Activated T-cell treated with anti-CD3 and anti-CD28 coated beads, Interleukin-2, amount 50 U/mL, for 72 hours (primary cell): ENCODE measurements at regions not wholly inside any gene's neighbourhood (a gene's known extent, or its start where the extent isn't known, plus 50 kb on each side); places are given as distances from the start of the nearest gene placed in this dataset.

Experiments
- ATAC-seq, 2 donors: fragments of 150-1000 bp; cut with Tn5 transposase; replicated peaks in 1 of 2; 2 replicates each; pipeline ENCODE4 v1.10.0; 2021; ENCODE audit warnings: moderate library complexity in 2 of 2, mild to moderate bottlenecking in 1 of 2
- DNase-seq, 2 donors: peaks; one replicate each; pipeline ENCODE4 v3.0.0; 2021 to 2022; ENCODE audit warnings: mixed read lengths in 1 of 2
- H3K27ac Mint-ChIP-seq: one replicate; pipeline ENCODE4 v1.8.0; 2022; ENCODE audit warnings: mild to moderate bottlenecking, moderate library complexity, mixed read lengths
- H3K27me3 Mint-ChIP-seq: one replicate; pipeline ENCODE4 v1.8.0; 2022; ENCODE audit warnings: low read depth, mixed read lengths
- H3K36me3 Mint-ChIP-seq, 2 donors: one replicate each; pipeline ENCODE4 v1.8.0; 2022; ENCODE audit warnings: mixed read lengths in 2 of 2, mild to moderate bottlenecking in 1 of 2; ENCODE audit not compliant: insufficient read depth in 2 of 2
- H3K4me1 Mint-ChIP-seq: one replicate; pipeline ENCODE4 v1.8.0; 2022; ENCODE audit warnings: low read depth, mixed read lengths
- H3K4me3 Mint-ChIP-seq, 2 donors: one replicate each; pipeline ENCODE4 v1.8.0; 2022; ENCODE audit warnings: mild to moderate bottlenecking in 2 of 2, mixed read lengths in 2 of 2, moderate library complexity in 2 of 2
- H3K9me3 Mint-ChIP-seq, 2 donors: one replicate each; pipeline ENCODE4 v1.8.0; 2022; ENCODE audit warnings: mixed read lengths in 2 of 2

- H3K27ac Mint-ChIP-seq, result no peak overlapping the region
Observed at GRCh38 chr10:129027906-129028305, 439.1 kb upstream of the MGMT start.

GRCh38 chr10:129028451-129028850 is 438.6 kb upstream of the MGMT start:
- H3K27me3 Mint-ChIP-seq, result peaks cover under 1% of the 10 kb centered on the region
- ATAC-seq (no peak), DNase-seq (no peak)
- H3K4me1 Mint-ChIP-seq, result peaks cover 7% of the 10 kb centered on the region
- no peak overlapping the region for H3K4me3 Mint-ChIP-seq
- H3K36me3 Mint-ChIP-seq, result no peaks in the 10 kb centered on the region
- no peaks in the 10 kb centered on the region for H3K9me3 Mint-ChIP-seq
- H3K27ac Mint-ChIP-seq, result no peak overlapping the region

More at GRCh38 chr10:129027906-129028305, 439.1 kb upstream of the MGMT start:
- ATAC-seq (no peak), DNase-seq (no peak)
- Mint-ChIP-seq H3K27me3 (no peaks in the 10 kb centered on the region), H3K9me3 (no peaks in the 10 kb centered on the region), H3K36me3 (no peaks in the 10 kb centered on the region), H3K4me3 (no peak overlapping the region), H3K4me1 (peaks cover 7% of the 10 kb centered on the region)

GRCh38 chr10:129029051-129029450 is 438.0 kb upstream of the MGMT start:
- DNase-seq (no peak), ATAC-seq (no peak)
- Mint-ChIP-seq H3K27me3 (peaks cover 6% of the 10 kb centered on the region), H3K27ac (no peak overlapping the region), H3K9me3 (no peaks in the 10 kb centered on the region), H3K4me3 (no peak overlapping the region), H3K4me1 (peaks cover 7% of the 10 kb centered on the region), H3K36me3 (no peaks in the 10 kb centered on the region)

GRCh38 chr10:129029851-129030602 is 437.0 kb upstream of the MGMT start:
- Mint-ChIP-seq H3K27me3 (peaks cover 11% of the 10 kb centered on the region), H3K9me3 (no peaks in the 10 kb centered on the region), H3K4me1 (peaks cover 13% of the 10 kb centered on the region), H3K27ac (no peak overlapping the region), H3K4me3 (no peak overlapping the region), H3K36me3 (no peaks in the 10 kb centered on the region)
- no peak for DNase-seq
- no peak for ATAC-seq

GRCh38 chr10:129030603-129030895 is 436.5 kb upstream of the MGMT start:
- H3K27ac Mint-ChIP-seq, result no peak overlapping the region
- DNase-seq, result no peak
- no peaks in the 10 kb centered on the region for H3K9me3 Mint-ChIP-seq
- H3K4me1 Mint-ChIP-seq, result peaks cover 18% of the 10 kb centered on the region
- peaks cover 14% of the 10 kb centered on the region for H3K27me3 Mint-ChIP-seq
- H3K36me3 Mint-ChIP-seq, result no peaks in the 10 kb centered on the region
- ATAC-seq, result no peak
- H3K4me3 Mint-ChIP-seq, result no peak overlapping the region

- ATAC-seq (peak; percentile 71 to 74), DNase-seq (peak; percentile 49 to 72)
- Mint-ChIP-seq H3K27ac (no peak overlapping the region), H3K4me1 (peaks cover 24% of the 10 kb centered on the region), H3K9me3 (no peaks in the 10 kb centered on the region), H3K27me3 (peaks cover 18% of the 10 kb centered on the region), H3K36me3 (no peaks in the 10 kb centered on the region), H3K4me3 (peak overlapping the region in 1 of 2 donors; percentile 65)
Observed at GRCh38 chr10:129030996-129031843, 435.8 kb upstream of the MGMT start.

GRCh38 chr10:129031844-129032150 is 435.2 kb upstream of the MGMT start:
- Mint-ChIP-seq H3K9me3 (no peaks in the 10 kb centered on the region), H3K4me3 (peak overlapping the region in 1 of 2 donors; percentile 65), H3K27me3 (peaks cover 18% of the 10 kb centered on the region), H3K4me1 (peaks cover 30% of the 10 kb centered on the region), H3K36me3 (no peaks in the 10 kb centered on the region), H3K27ac (no peak overlapping the region)
- DNase-seq (no peak), ATAC-seq (no peak)

- no peak overlapping the region for H3K27ac Mint-ChIP-seq
- peaks cover 39% of the 10 kb centered on the region for H3K4me1 Mint-ChIP-seq
- peaks cover 18% of the 10 kb centered on the region for H3K27me3 Mint-ChIP-seq
- H3K4me3 Mint-ChIP-seq, result no peak overlapping the region
- no peak for ATAC-seq
- H3K9me3 Mint-ChIP-seq, result no peaks in the 10 kb centered on the region
- H3K36me3 Mint-ChIP-seq, result no peaks in the 10 kb centered on the region
- DNase-seq, result no peak
Observed at GRCh38 chr10:129032372-129033313, 434.4 kb upstream of the MGMT start.

- no peak overlapping the region for H3K4me3 Mint-ChIP-seq
- no peak for ATAC-seq
- H3K9me3 Mint-ChIP-seq, result no peaks in the 10 kb centered on the region
- H3K27ac Mint-ChIP-seq, result no peak overlapping the region
- no peaks in the 10 kb centered on the region for H3K36me3 Mint-ChIP-seq
- peaks cover 41% of the 10 kb centered on the region for H3K4me1 Mint-ChIP-seq
- DNase-seq, result no peak
- peaks cover 18% of the 10 kb centered on the region for H3K27me3 Mint-ChIP-seq
Observed at GRCh38 chr10:129033340-129033739, 433.7 kb upstream of the MGMT start.

GRCh38 chr10:129033790-129034272 is 433.2 kb upstream of the MGMT start:
- H3K9me3 Mint-ChIP-seq, result no peaks in the 10 kb centered on the region
- ATAC-seq (peak in 1 of 2 donors; percentile 19), DNase-seq (no peak)
- peak overlapping the region; percentile 74 for H3K27ac Mint-ChIP-seq
- H3K4me3 Mint-ChIP-seq, result no peak overlapping the region
- H3K27me3 Mint-ChIP-seq, result peaks cover 18% of the 10 kb centered on the region
- H3K36me3 Mint-ChIP-seq, result no peaks in the 10 kb centered on the region
- H3K4me1 Mint-ChIP-seq, result peaks cover 41% of the 10 kb centered on the region

GRCh38 chr10:129035052-129035827 is 431.8 kb upstream of the MGMT start:
- Mint-ChIP-seq H3K27me3 (peaks cover 24% of the 10 kb centered on the region), H3K9me3 (no peaks in the 10 kb centered on the region), H3K4me1 (peaks cover 47% of the 10 kb centered on the region), H3K4me3 (peak overlapping the region; percentile 76 to 78), H3K36me3 (no peaks in the 10 kb centered on the region), H3K27ac (peak overlapping the region; percentile 42)
- ATAC-seq, result peak; percentile 79 to 81
- peak; percentile 43 to 53 for DNase-seq

GRCh38 chr10:129038522-129038921 is 428.5 kb upstream of the MGMT start:
- Mint-ChIP-seq H3K27ac (no peak overlapping the region), H3K4me3 (no peak overlapping the region), H3K36me3 (no peaks in the 10 kb centered on the region), H3K27me3 (peaks cover 33% of the 10 kb centered on the region), H3K9me3 (no peaks in the 10 kb centered on the region), H3K4me1 (peaks cover 55% of the 10 kb centered on the region)
- no peak for ATAC-seq
- no peak for DNase-seq
